IMR-90 (cell line): ENCODE measurements at regions not wholly inside any gene's neighbourhood (a gene's known extent, or its start where the extent isn't known, plus 50 kb on each side); places are given as distances from the start of the nearest gene placed in this dataset.

Source experiments
- ATAC-seq: fragments of 200-7000 bp; cut with Tn5 transposase; 2 replicates; pipeline ENCODE4 v1.9.1; 2020; ENCODE audit warnings: low read depth, mild to moderate bottlenecking, moderate library complexity
- BruUV-seq: library from RNA; stranded (reverse); fragments of 400-500 nt; replicated peaks from 2 replicates; lab custom pipeline; 2021; lab: Mats Ljungman, UMichigan
- CTCF ChIA-PET: fragments of 300-600 bp; formaldehyde crosslinking; extraction: SDS; loops from one replicate; lab custom pipeline; 2021; ENCODE audit warnings: antibody characterized with exemption; lab: Yijun Ruan, JAX
- POLR2A ChIA-PET: fragments of 300-600 bp; sonication (Branson Sonifier 250); formaldehyde crosslinking; loops from one replicate; lab custom pipeline; 2022; ENCODE audit warnings: antibody characterized with exemption; ENCODE audit not compliant: unreplicated experiment; lab: Charles Lee
- DNase-seq: peaks from one replicate; pipeline ENCODE4 v3.0.0; 2013
- H2AFZ ChIP-seq: replicated peaks from 2 replicates; pipeline ENCODE3; 2013; ENCODE audit warnings: low read length, mild to moderate bottlenecking; ENCODE audit not compliant: poor library complexity
- H2AK5ac ChIP-seq: 2 replicates; pipeline ENCODE4 v1.6.1; 2013; ENCODE audit warnings: low read depth, low read length, inconsistent platforms
- H2AK9ac ChIP-seq: replicated peaks from 2 replicates; pipeline ENCODE3; 2013; ENCODE audit warnings: mild to moderate bottlenecking, low read depth, low read length, moderate library complexity; ENCODE audit not compliant: poor library complexity
- H2BK120ac ChIP-seq: 2 replicates; pipeline ENCODE4 v1.6.1; 2013; ENCODE audit warnings: low read depth, low read length, inconsistent platforms
- H2BK15ac ChIP-seq: 3 replicates; pipeline ENCODE4 v1.6.1; 2013; ENCODE audit warnings: low read depth, low read length, inconsistent platforms
- H2BK20ac ChIP-seq: 2 replicates; pipeline ENCODE4 v1.6.1; 2013; ENCODE audit warnings: low read depth, mild to moderate bottlenecking, inconsistent platforms, low read length, moderate library complexity
- H2BK5ac ChIP-seq: 2 replicates; pipeline ENCODE4 v1.6.1; 2013; ENCODE audit warnings: mild to moderate bottlenecking, low read depth, low read length, inconsistent platforms; ENCODE audit not compliant: poor library complexity, severe bottlenecking
- H3K14ac ChIP-seq: replicated peaks from 2 replicates; pipeline ENCODE4 v1.6.1; 2013; ENCODE audit warnings: low read depth, low read length, inconsistent platforms
- H3K18ac ChIP-seq: 2 replicates; pipeline ENCODE4 v1.6.1; 2013; ENCODE audit warnings: low read depth, low read length, control low read depth
- H3K23ac ChIP-seq: 2 replicates; pipeline ENCODE4 v1.6.1; 2013; ENCODE audit warnings: low read depth, low read length, inconsistent platforms
- H3K27ac ChIP-seq: 2 replicates; pipeline ENCODE4 v1.5.1; 2013; ENCODE audit warnings: mild to moderate bottlenecking, control low read depth, low read length; ENCODE audit not compliant: insufficient read depth
- H3K27me3 ChIP-seq: 2 replicates; pipeline ENCODE4 v1.6.1; 2013; ENCODE audit warnings: low read length; ENCODE audit not compliant: control insufficient read depth, insufficient read depth
- H3K36me3 ChIP-seq: 2 replicates; pipeline ENCODE4 v1.6.1; 2013; ENCODE audit warnings: low read length, mixed read lengths; ENCODE audit not compliant: control insufficient read depth, insufficient read depth
- H3K4ac ChIP-seq: 2 replicates; pipeline ENCODE4 v1.6.1; 2013; ENCODE audit warnings: low read depth, low read length, inconsistent platforms
- H3K4me1 ChIP-seq: 2 replicates; pipeline ENCODE4 v1.6.1; 2013; ENCODE audit warnings: low read length, mixed read lengths; ENCODE audit not compliant: control insufficient read depth, insufficient read depth
- H3K4me2 ChIP-seq: 2 replicates; pipeline ENCODE4 v1.6.1; 2013; ENCODE audit warnings: low read depth, mild to moderate bottlenecking, control low read depth, low read length, moderate library complexity
- H3K4me3 ChIP-seq: 2 replicates; pipeline ENCODE4 v1.5.1; 2013; ENCODE audit warnings: low read depth, mild to moderate bottlenecking, control low read depth, low read length, moderate library complexity; ENCODE audit not compliant: insufficient read depth
- H3K56ac ChIP-seq: 2 replicates; pipeline ENCODE4 v1.6.1; 2013; ENCODE audit warnings: low read length, inconsistent platforms; ENCODE audit not compliant: insufficient read depth; ENCODE audit errors: extremely low read depth
- H3K79me1 ChIP-seq, 2 experiments: 2 replicates each; pipeline ENCODE4 v1.6.1; 2013; ENCODE audit warnings: low read length in 2 of 2, inconsistent platforms in 1 of 2, low read depth in 1 of 2
- H3K9ac ChIP-seq: 2 replicates; pipeline ENCODE4 v1.6.1; 2013; ENCODE audit warnings: low read depth, low read length, control low read depth
- H3K9me1 ChIP-seq: 2 replicates; pipeline ENCODE4 v1.6.1; 2013; ENCODE audit warnings: low read length, inconsistent platforms; ENCODE audit not compliant: insufficient read depth
- H3K9me3 ChIP-seq: 2 replicates; pipeline ENCODE4 v1.6.1; 2013; ENCODE audit warnings: low read length; ENCODE audit not compliant: control insufficient read depth, insufficient read depth
- H4K20me1 ChIP-seq: 2 replicates; pipeline ENCODE4 v1.6.1; 2013; ENCODE audit warnings: low read length, inconsistent platforms; ENCODE audit not compliant: insufficient read depth
- H4K5ac ChIP-seq: 2 replicates; pipeline ENCODE4 v1.6.1; 2013; ENCODE audit warnings: mild to moderate bottlenecking, low read depth, low read length, control low read depth
- H4K8ac ChIP-seq, 2 experiments: 2 replicates each; pipeline ENCODE4 v1.6.1; 2013; ENCODE audit warnings: low read depth in 2 of 2, low read length in 2 of 2, control low read depth in 1 of 2, inconsistent platforms in 1 of 2
- H4K91ac ChIP-seq: 2 replicates; pipeline ENCODE4 v1.6.1; 2013; ENCODE audit warnings: low read depth, low read length, inconsistent platforms; ENCODE audit not compliant: insufficient read depth
- CHD1 ChIP-seq: IDR thresholded peaks from 2 replicates; pipeline ENCODE4 v1.6.1; 2012; ENCODE audit warnings: low read depth, low read length, improper control_type of control experiment
- MAFK ChIP-seq: IDR thresholded peaks from 2 replicates; pipeline ENCODE4 v1.6.1; 2012; ENCODE audit warnings: low read depth, low read length, improper control_type of control experiment
- NFE2L2 ChIP-seq: fragments of 150-350 bp; IDR thresholded peaks from 2 replicates; pipeline ENCODE4 v1.6.1; 2016; ENCODE audit warnings: low read depth, mild to moderate bottlenecking, low read length
- WGBS, 2 experiments: methylation state at CpG; one replicate each; pipeline versions ENCODE4 v1.1.5 to v1.1.7; 2013; ENCODE audit warnings: missing lambda C conversion rate in 2 of 2; ENCODE audit not compliant: insufficient read length in 1 of 2; ENCODE audit errors: extremely low coverage in 2 of 2; 5-methylcytosine and 5-hydroxymethylcytosine counted together
- dilution Hi-C: fragments of 300-500 bp; cut with HindIII; formaldehyde crosslinking; loops from one replicate; pipeline ENCODE4 v1.14.3; 2018; ENCODE audit warnings: low sequenced_read_pairs; ENCODE audit not compliant: unreplicated experiment
- in situ Hi-C: fragments of 300-500 bp; cut with MboI; formaldehyde crosslinking; loops from 3 replicates; pipeline ENCODE4 v1.14.3; 2019; ENCODE audit warnings: low sequenced_read_pairs, inconsistent platforms, mixed read lengths
- intact Hi-C: fragments of 100-400 bp; cut with micrococcal nuclease; formaldehyde crosslinking; loops from 2 replicates; pipeline ENCODE4 v1.10.0; 2022

DNA sequence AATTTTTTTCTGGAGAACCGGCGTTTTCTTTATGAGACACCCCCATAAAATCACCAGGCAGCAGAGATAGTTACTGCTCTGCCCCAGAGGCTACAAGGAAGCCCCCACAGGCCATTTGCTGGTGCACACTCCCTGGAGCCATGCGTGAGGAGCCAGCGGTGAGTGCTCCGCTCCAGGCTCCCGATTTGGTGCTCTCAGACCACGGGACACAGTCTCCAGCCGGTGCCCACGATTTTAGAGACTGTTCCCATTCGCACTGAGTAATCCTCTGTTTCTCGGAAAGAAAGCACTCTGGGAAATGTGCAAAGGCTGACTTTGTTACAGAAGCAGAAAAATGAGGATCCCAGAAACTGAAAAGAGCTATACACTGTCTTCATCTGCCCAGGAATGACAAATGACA is 104.9 kb downstream of the RNASET2 start:
- H3K4me2 ChIP-seq: no peak overlapping the region
- BruUV-seq: no TSS peak
- H3K23ac ChIP-seq: no peak overlapping the region
- H2BK5ac ChIP-seq: no peak overlapping the region
- H3K27me3 ChIP-seq: no peaks in the 10 kb centered on the region
- ATAC-seq: no peak
- no peaks in the 10 kb centered on the region for H3K79me1 ChIP-seq
- no peak overlapping the region for H4K8ac ChIP-seq
- no peak overlapping the region for H2AK9ac ChIP-seq
- H3K9me1 ChIP-seq: no peaks in the 10 kb centered on the region
- CTCF ChIA-PET: no interaction called here
- POLR2A ChIA-PET: no interaction called here
- no peak overlapping the region for H3K14ac ChIP-seq
- H2BK15ac ChIP-seq: no peak overlapping the region
- dilution Hi-C loops: no loop called here
- H3K9ac ChIP-seq: no peak overlapping the region
- no peak overlapping the region for H2BK120ac ChIP-seq
- no peaks in the 10 kb centered on the region for H4K20me1 ChIP-seq
- H2BK20ac ChIP-seq: no peak overlapping the region
- no peak overlapping the region for H3K4ac ChIP-seq
- H2AK5ac ChIP-seq: no peak overlapping the region
- H3K18ac ChIP-seq: no peak overlapping the region
- no peak overlapping the region for H3K27ac ChIP-seq
- H3K36me3 ChIP-seq: no peaks in the 10 kb centered on the region
- H3K4me3 ChIP-seq: no peak overlapping the region
- intact Hi-C loops: no loop called here
- no peaks in the 10 kb centered on the region; the same call in 1 of the 2 replicates for H3K9me3 ChIP-seq
- TF ChIP-seq NFE2L2 (no peak), CHD1 (no peak), MAFK (no peak)
- no peak overlapping the region for H3K56ac ChIP-seq
- WGBS, 2 experiments: 81% methylated on average over 6 of the region's 11 CpGs; no CpG with 5 or more reads in 1 of the 2 experiments
- DNase-seq: no peak
- no peak overlapping the region for H4K5ac ChIP-seq
- H2AFZ ChIP-seq: no peak overlapping the region
- H4K91ac ChIP-seq: no peak overlapping the region
- no peaks in the 10 kb centered on the region for H3K4me1 ChIP-seq
- in situ Hi-C loops: no loop called here
